Memory B cell (primary cell): ENCODE measurements at regions not wholly inside any gene's neighbourhood (a gene's known extent, or its start where the extent isn't known, plus 50 kb on each side); places are given as distances from the start of the nearest gene placed in this dataset.

Experiments used
- ATAC-seq: fragments of 150-1000 bp; cut with Tn5 transposase; 2 replicates; pipeline ENCODE4 v1.10.0; 2021; ENCODE audit warnings: low read depth, mild to moderate bottlenecking, moderate library complexity
- DNase-seq, 2 donors: peaks; one replicate each; pipeline ENCODE4 v3.0.0; 2022; ENCODE audit warnings: low spot score in 2 of 2
- H3K27ac Mint-ChIP-seq: one replicate; pipeline ENCODE4 v1.8.0; 2022; ENCODE audit warnings: mild to moderate bottlenecking, moderate library complexity, mixed read lengths
- H3K27me3 Mint-ChIP-seq: one replicate; pipeline ENCODE4 v1.8.0; 2022; ENCODE audit warnings: mixed read lengths
- H3K36me3 Mint-ChIP-seq: one replicate; pipeline ENCODE4 v1.8.0; 2022; ENCODE audit warnings: mild to moderate bottlenecking, mixed read lengths
- H3K4me1 Mint-ChIP-seq: one replicate; pipeline ENCODE4 v1.8.0; 2022; ENCODE audit warnings: mixed read lengths
- H3K4me3 Mint-ChIP-seq: one replicate; pipeline ENCODE4 v1.8.0; 2022; ENCODE audit warnings: mild to moderate bottlenecking, moderate library complexity, mixed read lengths
- H3K9me3 Mint-ChIP-seq: one replicate; pipeline ENCODE4 v1.8.0; 2022; ENCODE audit warnings: mixed read lengths

DNA sequence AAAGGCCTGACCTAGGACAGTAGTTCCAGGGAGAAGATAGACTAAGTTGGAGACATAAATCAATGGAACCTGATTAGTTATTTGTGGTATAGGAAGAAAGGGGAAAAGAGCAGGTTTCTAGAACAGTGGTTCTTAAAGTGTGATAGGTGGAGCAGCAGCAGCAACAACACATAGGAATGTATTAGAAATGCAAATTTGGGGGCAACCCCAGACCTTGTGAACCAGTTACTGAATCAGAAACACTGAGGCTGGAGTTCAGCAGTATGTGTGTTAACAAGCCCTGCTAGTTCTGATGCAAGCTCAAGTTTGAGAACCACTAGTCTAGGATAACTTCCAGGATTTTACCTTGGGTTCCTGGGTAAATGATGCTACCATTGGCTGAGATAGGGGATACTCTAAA is 308.7 kb downstream of the EMP1 start:
- DNase-seq (no peak), ATAC-seq (peak; percentile 79)
- H3K4me1 Mint-ChIP-seq = peaks cover 3% of the 10 kb centered on the region
- H3K36me3 Mint-ChIP-seq = no peaks in the 10 kb centered on the region
- no peaks in the 10 kb centered on the region for H3K9me3 Mint-ChIP-seq
- H3K27ac Mint-ChIP-seq = no peak overlapping the region
- H3K4me3 Mint-ChIP-seq = no peak overlapping the region
- no peaks in the 10 kb centered on the region for H3K27me3 Mint-ChIP-seq

DNA sequence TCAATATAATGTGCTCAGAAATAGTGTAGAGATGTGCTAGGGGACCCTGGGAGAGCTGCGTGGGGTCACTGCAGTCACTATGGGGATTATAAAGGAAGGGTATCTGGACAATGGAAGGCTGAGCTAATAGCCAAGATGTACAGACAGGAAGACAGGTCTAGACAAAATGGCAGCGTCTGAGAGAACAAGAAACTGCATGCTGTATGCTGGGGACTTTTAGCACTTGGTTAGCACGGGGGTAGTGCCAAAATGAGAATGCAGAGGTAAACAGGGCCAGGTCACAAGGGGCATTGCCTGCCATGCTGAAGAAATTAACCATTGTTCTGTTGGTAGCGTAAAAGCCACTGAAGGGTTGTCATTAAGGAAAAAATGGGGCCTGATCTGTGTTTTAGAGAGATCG is 308.2 kb downstream of the EMP1 start:
- H3K4me1 Mint-ChIP-seq = peaks cover 5% of the 10 kb centered on the region
- ATAC-seq (peak; percentile 76), DNase-seq (no peak)
- no peaks in the 10 kb centered on the region for H3K36me3 Mint-ChIP-seq
- H3K27ac Mint-ChIP-seq = no peak overlapping the region
- no peaks in the 10 kb centered on the region for H3K27me3 Mint-ChIP-seq
- no peaks in the 10 kb centered on the region for H3K9me3 Mint-ChIP-seq
- H3K4me3 Mint-ChIP-seq = no peak overlapping the region

- no peaks in the 10 kb centered on the region for H3K36me3 Mint-ChIP-seq
- DNase-seq (no peak), ATAC-seq (no peak)
- no peaks in the 10 kb centered on the region for H3K9me3 Mint-ChIP-seq
- no peak overlapping the region for H3K27ac Mint-ChIP-seq
- no peaks in the 10 kb centered on the region for H3K27me3 Mint-ChIP-seq
- H3K4me3 Mint-ChIP-seq = no peak overlapping the region
- peaks cover 11% of the 10 kb centered on the region for H3K4me1 Mint-ChIP-seq
These were observed 307.5 kb downstream of the EMP1 start for GRCh38 chr12:13504074-13504473.

DNA sequence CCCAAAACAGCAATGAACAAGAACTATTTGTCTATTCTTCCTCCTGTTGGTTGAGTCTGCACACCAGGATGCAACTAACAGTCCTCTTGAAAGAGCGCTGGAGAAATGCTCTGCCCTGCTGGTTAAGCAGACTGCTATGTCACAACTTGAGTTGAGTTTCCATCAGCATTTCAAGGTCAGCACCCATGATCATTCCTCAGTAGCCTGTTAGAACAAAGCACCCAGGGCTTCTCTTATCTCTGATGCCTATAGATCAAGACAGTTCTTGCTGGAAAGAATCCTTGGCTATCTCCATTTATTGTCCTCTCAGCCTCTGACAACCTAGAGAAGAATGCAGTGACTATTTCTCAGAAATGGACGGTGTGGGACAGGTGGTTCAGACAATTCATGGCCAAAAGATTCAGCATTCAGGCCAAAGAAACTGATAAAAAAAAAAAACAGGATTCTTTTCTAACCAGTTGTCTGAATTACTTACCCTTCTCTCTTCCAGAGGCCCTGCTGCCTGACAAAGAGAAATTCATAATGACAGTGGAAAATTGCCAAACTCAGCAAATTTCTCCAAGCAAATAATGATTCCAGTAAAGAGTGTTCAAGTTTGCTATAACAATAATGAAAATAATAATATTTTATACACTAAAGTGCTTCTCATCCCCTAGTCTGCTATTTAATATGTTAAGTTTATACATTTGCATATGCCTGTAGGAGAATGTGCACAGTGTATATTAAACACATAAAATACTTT is 306.7 kb downstream of the EMP1 start:
- no peaks in the 10 kb centered on the region for H3K9me3 Mint-ChIP-seq
- ATAC-seq (no peak), DNase-seq (no peak)
- no peak overlapping the region for H3K4me3 Mint-ChIP-seq
- H3K27ac Mint-ChIP-seq = no peak overlapping the region
- peaks cover 19% of the 10 kb centered on the region for H3K4me1 Mint-ChIP-seq
- no peaks in the 10 kb centered on the region for H3K36me3 Mint-ChIP-seq
- H3K27me3 Mint-ChIP-seq = no peaks in the 10 kb centered on the region

- peaks cover 1% of the 10 kb centered on the region for H3K9me3 Mint-ChIP-seq
- H3K27me3 Mint-ChIP-seq = no peaks in the 10 kb centered on the region
- H3K27ac Mint-ChIP-seq = peak overlapping the region; percentile 51
- no peak overlapping the region for H3K4me3 Mint-ChIP-seq
- H3K36me3 Mint-ChIP-seq = peaks cover 1% of the 10 kb centered on the region
- no peak for ATAC-seq
- H3K4me1 Mint-ChIP-seq = peaks cover 20% of the 10 kb centered on the region
- no peak for DNase-seq
These were observed 302.5 kb downstream of the EMP1 start for GRCh38 chr12:13499008-13499407.

- Mint-ChIP-seq H3K9me3 (peaks cover 3% of the 10 kb centered on the region), H3K36me3 (peaks cover 1% of the 10 kb centered on the region), H3K4me1 (peaks cover 19% of the 10 kb centered on the region), H3K27ac (no peak overlapping the region), H3K4me3 (no peak overlapping the region), H3K27me3 (no peaks in the 10 kb centered on the region)
- ATAC-seq = no peak
- DNase-seq = no peak
These were observed 299.6 kb downstream of the EMP1 start for GRCh38 chr12:13496111-13496510.

GRCh38 chr12:13489246-13489645 is 292.7 kb downstream of the EMP1 start:
- DNase-seq (no peak), ATAC-seq (no peak)
- Mint-ChIP-seq H3K9me3 (peaks cover 2% of the 10 kb centered on the region), H3K4me3 (no peak overlapping the region), H3K27ac (no peak overlapping the region), H3K36me3 (no peaks in the 10 kb centered on the region), H3K27me3 (no peaks in the 10 kb centered on the region), H3K4me1 (no peaks in the 10 kb centered on the region)

- ATAC-seq (no peak), DNase-seq (no peak)
- Mint-ChIP-seq H3K4me3 (no peak overlapping the region), H3K9me3 (no peaks in the 10 kb centered on the region), H3K4me1 (no peaks in the 10 kb centered on the region), H3K27ac (no peak overlapping the region), H3K36me3 (no peaks in the 10 kb centered on the region), H3K27me3 (no peaks in the 10 kb centered on the region)
These were observed 290.8 kb downstream of the EMP1 start for GRCh38 chr12:13487326-13487725.

DNA sequence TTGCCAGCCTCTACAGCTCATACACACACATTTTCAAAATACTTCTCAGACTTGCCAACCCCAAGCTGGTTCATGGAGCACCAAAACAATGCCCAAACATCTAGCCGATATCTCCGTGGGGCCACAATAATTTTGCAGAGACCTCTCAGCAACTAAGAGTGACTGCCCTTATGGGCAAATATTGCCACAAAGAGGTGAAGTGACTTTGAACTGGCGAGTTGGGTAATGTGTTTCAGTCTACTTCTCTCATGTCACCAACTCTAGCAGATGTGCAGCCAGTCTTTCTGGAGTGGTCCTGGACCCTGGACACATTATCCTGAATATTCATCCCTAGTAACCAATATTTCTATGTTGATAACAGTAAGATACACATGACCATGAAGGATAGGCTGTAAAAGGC is 290.3 kb downstream of the EMP1 start:
- ATAC-seq = no peak
- H3K36me3 Mint-ChIP-seq = no peaks in the 10 kb centered on the region

DNA sequence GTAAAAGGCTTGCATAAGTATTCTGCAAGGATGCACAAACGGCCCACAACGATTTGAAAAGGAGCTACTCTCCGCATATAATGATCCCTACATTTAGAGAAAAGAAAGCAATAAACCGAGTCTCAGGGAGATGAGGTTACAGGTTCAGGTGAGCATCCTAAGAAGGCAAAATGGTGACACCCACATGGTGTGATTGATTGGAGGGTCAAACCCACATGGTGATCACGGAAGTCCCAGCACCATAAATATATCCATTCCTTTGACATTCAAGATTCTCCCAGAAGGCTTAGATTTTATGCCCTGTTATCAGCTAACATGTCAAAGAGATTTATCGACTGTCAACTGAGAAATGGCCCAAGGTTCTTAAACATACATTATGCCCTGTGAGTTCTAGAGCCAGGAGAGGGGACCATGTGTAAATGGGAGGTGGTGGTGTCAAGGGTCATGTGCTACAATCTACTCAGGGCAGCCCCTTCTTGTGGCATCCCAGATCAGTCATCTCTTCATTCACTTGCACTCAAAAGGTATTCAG is 282.2 kb downstream of the EMP1 start:
- H3K27me3 Mint-ChIP-seq = no peaks in the 10 kb centered on the region
- H3K27ac Mint-ChIP-seq = no peak overlapping the region
- no peaks in the 10 kb centered on the region for H3K4me1 Mint-ChIP-seq
- ATAC-seq (no peak), DNase-seq (no peak)
- H3K36me3 Mint-ChIP-seq = no peaks in the 10 kb centered on the region
- H3K9me3 Mint-ChIP-seq = no peaks in the 10 kb centered on the region
- no peak overlapping the region for H3K4me3 Mint-ChIP-seq

More for the DNA sequence above, 290.3 kb downstream of the EMP1 start:
- Mint-ChIP-seq H3K27me3 (no peaks in the 10 kb centered on the region), H3K4me3 (no peak overlapping the region), H3K4me1 (no peaks in the 10 kb centered on the region), H3K27ac (no peak overlapping the region), H3K9me3 (no peaks in the 10 kb centered on the region)
- no peak for DNase-seq

GRCh38 chr12:13474381-13474780 is 277.9 kb downstream of the EMP1 start:
- no peaks in the 10 kb centered on the region for H3K9me3 Mint-ChIP-seq
- H3K36me3 Mint-ChIP-seq = no peaks in the 10 kb centered on the region
- no peak overlapping the region for H3K27ac Mint-ChIP-seq
- H3K27me3 Mint-ChIP-seq = no peaks in the 10 kb centered on the region
- H3K4me1 Mint-ChIP-seq = peaks cover 11% of the 10 kb centered on the region
- no peak for ATAC-seq
- no peak for DNase-seq
- H3K4me3 Mint-ChIP-seq = no peak overlapping the region

DNA sequence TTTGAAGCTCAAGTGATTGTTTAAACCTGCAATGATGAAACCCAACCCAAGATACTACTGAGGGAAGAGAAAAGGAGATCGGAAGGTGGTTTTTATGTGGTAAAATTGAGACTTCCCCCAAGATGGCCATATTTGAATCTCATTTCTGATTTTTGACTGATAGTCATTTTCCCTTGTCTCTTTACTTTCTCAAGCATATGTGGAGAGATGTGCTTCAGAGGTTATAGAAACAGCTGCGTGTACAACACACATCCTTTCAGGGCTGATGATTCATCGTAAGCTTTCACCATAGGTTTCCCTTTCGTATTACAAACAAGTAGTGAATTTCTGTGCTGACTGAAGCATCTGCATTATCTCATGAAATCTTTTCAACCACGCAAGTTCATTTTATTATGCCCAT is 276.2 kb downstream of the EMP1 start:
- peaks cover 11% of the 10 kb centered on the region for H3K4me1 Mint-ChIP-seq
- ATAC-seq = peak; percentile 89
- no peak for DNase-seq
- H3K27ac Mint-ChIP-seq = peak overlapping the region; percentile 45
- H3K9me3 Mint-ChIP-seq = no peaks in the 10 kb centered on the region
- no peaks in the 10 kb centered on the region for H3K36me3 Mint-ChIP-seq
- peaks cover 2% of the 10 kb centered on the region for H3K27me3 Mint-ChIP-seq
- H3K4me3 Mint-ChIP-seq = no peak overlapping the region

- peaks cover 2% of the 10 kb centered on the region for H3K27me3 Mint-ChIP-seq
- H3K9me3 Mint-ChIP-seq = no peaks in the 10 kb centered on the region
- no peaks in the 10 kb centered on the region for H3K36me3 Mint-ChIP-seq
- H3K4me1 Mint-ChIP-seq = peaks cover 11% of the 10 kb centered on the region
- H3K4me3 Mint-ChIP-seq = no peak overlapping the region
- DNase-seq = no peak
- ATAC-seq = no peak
- H3K27ac Mint-ChIP-seq = no peak overlapping the region
These were observed 274.9 kb downstream of the EMP1 start for GRCh38 chr12:13471471-13471870.

DNA sequence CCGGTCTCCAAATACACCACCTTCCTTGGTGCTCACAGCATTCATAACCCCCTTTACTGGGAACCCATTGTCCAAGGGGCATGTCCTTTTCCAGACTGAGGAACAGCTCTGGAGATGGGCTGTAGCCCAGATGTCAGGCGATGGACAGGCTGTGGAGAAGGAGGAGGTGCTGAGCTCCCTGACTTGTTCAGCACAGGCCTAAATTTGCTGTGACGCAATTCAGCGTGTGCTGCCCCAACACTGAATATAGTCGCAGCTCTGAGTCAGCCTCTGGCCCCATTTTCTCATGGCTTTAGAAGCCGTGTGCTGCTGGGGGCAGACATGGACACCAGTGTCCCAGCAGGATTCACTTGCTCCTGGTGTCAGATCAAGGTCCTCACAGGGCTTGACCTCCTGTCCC is 269.1 kb downstream of the EMP1 start:
- Mint-ChIP-seq H3K27me3 (peaks cover 2% of the 10 kb centered on the region), H3K4me3 (no peak overlapping the region), H3K36me3 (no peaks in the 10 kb centered on the region), H3K9me3 (no peaks in the 10 kb centered on the region), H3K4me1 (no peaks in the 10 kb centered on the region), H3K27ac (no peak overlapping the region)
- no peak for DNase-seq
- no peak for ATAC-seq

- no peak overlapping the region for H3K4me3 Mint-ChIP-seq
- H3K9me3 Mint-ChIP-seq = no peaks in the 10 kb centered on the region
- H3K27me3 Mint-ChIP-seq = peaks cover 2% of the 10 kb centered on the region
- H3K27ac Mint-ChIP-seq = no peak overlapping the region
- no peaks in the 10 kb centered on the region for H3K4me1 Mint-ChIP-seq
- no peak for ATAC-seq
- H3K36me3 Mint-ChIP-seq = no peaks in the 10 kb centered on the region
- no peak for DNase-seq
These were observed 266.7 kb downstream of the EMP1 start for GRCh38 chr12:13463189-13463588.
